ENCODE measurements at regions not wholly inside any gene's neighbourhood (a gene's known extent, or its start where the extent isn't known, plus 50 kb on each side); places are given as distances from the start of the nearest gene placed in this dataset.

- H3K27me3 ChIP-seq (ENCODE audit: control insufficient read depth, insufficient read depth, low read length): no peaks in the 10 kb centered on the region
These were observed 254.2 kb downstream of the KCNS3 start for GRCh38 chr2:18132697-18133096.

GRCh38 chr2:18131761-18132160, 253.3 kb downstream of the KCNS3 start:
- H3K4me1 ChIP-seq: no peaks in the 10 kb centered on the region
- H3K27me3 ChIP-seq (ENCODE audit: control insufficient read depth, insufficient read depth, low read length): no peaks in the 10 kb centered on the region
- no peaks in the 10 kb centered on the region for H3K36me3 ChIP-seq (ENCODE audit: control insufficient read depth, insufficient read depth, low read length)
- no peak overlapping the region for H3K4me2 ChIP-seq (ENCODE audit: low read length)
- no peaks in the 10 kb centered on the region for H3K9me3 ChIP-seq (ENCODE audit: control insufficient read depth, low read length)
- no peak overlapping the region for H3K27ac ChIP-seq
- TF ChIP-seq, protein P1, sequence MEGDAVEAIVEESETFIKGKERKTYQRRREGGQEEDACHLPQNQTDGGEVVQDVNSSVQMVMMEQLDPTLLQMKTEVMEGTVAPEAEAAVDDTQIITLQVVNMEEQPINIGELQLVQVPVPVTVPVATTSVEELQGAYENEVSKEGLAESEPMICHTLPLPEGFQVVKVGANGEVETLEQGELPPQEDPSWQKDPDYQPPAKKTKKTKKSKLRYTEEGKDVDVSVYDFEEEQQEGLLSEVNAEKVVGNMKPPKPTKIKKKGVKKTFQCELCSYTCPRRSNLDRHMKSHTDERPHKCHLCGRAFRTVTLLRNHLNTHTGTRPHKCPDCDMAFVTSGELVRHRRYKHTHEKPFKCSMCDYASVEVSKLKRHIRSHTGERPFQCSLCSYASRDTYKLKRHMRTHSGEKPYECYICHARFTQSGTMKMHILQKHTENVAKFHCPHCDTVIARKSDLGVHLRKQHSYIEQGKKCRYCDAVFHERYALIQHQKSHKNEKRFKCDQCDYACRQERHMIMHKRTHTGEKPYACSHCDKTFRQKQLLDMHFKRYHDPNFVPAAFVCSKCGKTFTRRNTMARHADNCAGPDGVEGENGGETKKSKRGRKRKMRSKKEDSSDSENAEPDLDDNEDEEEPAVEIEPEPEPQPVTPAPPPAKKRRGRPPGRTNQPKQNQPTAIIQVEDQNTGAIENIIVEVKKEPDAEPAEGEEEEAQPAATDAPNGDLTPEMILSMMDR (IDR thresholded peaks at IDR 0.05): no peak
- no peak overlapping the region for H2AFZ ChIP-seq
- H3K79me2 ChIP-seq: no peaks in the 10 kb centered on the region
- no peak overlapping the region for H3K4me3 ChIP-seq (ENCODE audit: low read depth, low read length)
- no peak overlapping the region for H3K9ac ChIP-seq

More at GRCh38 chr2:18132697-18133096, 254.2 kb downstream of the KCNS3 start:
- no peaks in the 10 kb centered on the region for H3K9me3 ChIP-seq (ENCODE audit: control insufficient read depth, low read length)
- no peaks in the 10 kb centered on the region for H3K4me1 ChIP-seq
- no peaks in the 10 kb centered on the region for H3K36me3 ChIP-seq (ENCODE audit: control insufficient read depth, insufficient read depth, low read length)
- no peak overlapping the region for H3K9ac ChIP-seq
- H3K4me3 ChIP-seq (ENCODE audit: low read depth, low read length): no peak overlapping the region
- H2AFZ ChIP-seq: no peak overlapping the region
- no peak overlapping the region for H3K4me2 ChIP-seq (ENCODE audit: low read length)
- TF ChIP-seq, protein P1 (IDR thresholded peaks at IDR 0.05): no peak
- no peak overlapping the region for H3K27ac ChIP-seq
- no peaks in the 10 kb centered on the region for H3K79me2 ChIP-seq

- H3K9me3 ChIP-seq (ENCODE audit: control insufficient read depth, low read length): no peaks in the 10 kb centered on the region
- TF ChIP-seq, protein P1 (IDR thresholded peaks at IDR 0.05): no peak
These were observed 250.9 kb downstream of the KCNS3 start for GRCh38 chr2:18129348-18129747.

GRCh38 chr2:18125303-18125702, 246.8 kb downstream of the KCNS3 start:
- H3K4me3 ChIP-seq (ENCODE audit: low read depth, low read length): no peak overlapping the region
- H3K36me3 ChIP-seq (ENCODE audit: control insufficient read depth, insufficient read depth, low read length): no peaks in the 10 kb centered on the region
- H3K9me3 ChIP-seq (ENCODE audit: control insufficient read depth, low read length): no peaks in the 10 kb centered on the region
- H3K4me2 ChIP-seq (ENCODE audit: low read length): no peak overlapping the region
- H3K4me1 ChIP-seq: no peaks in the 10 kb centered on the region
- H2AFZ ChIP-seq: no peak overlapping the region
- H3K79me2 ChIP-seq: no peaks in the 10 kb centered on the region
- no peaks in the 10 kb centered on the region for H3K27me3 ChIP-seq (ENCODE audit: control insufficient read depth, insufficient read depth, low read length)
- no peak overlapping the region for H3K27ac ChIP-seq
- TF ChIP-seq, protein P1 (IDR thresholded peaks at IDR 0.05): no peak
- no peak overlapping the region for H3K9ac ChIP-seq

More at GRCh38 chr2:18129348-18129747, 250.9 kb downstream of the KCNS3 start:
- no peaks in the 10 kb centered on the region for H3K4me1 ChIP-seq
- H2AFZ ChIP-seq: no peak overlapping the region
- H3K9ac ChIP-seq: no peak overlapping the region
- H3K79me2 ChIP-seq: no peaks in the 10 kb centered on the region
- no peak overlapping the region for H3K4me3 ChIP-seq (ENCODE audit: low read depth, low read length)
- H3K36me3 ChIP-seq (ENCODE audit: control insufficient read depth, insufficient read depth, low read length): no peaks in the 10 kb centered on the region
- H3K27ac ChIP-seq: no peak overlapping the region
- H3K27me3 ChIP-seq (ENCODE audit: control insufficient read depth, insufficient read depth, low read length): no peaks in the 10 kb centered on the region
- no peak overlapping the region for H3K4me2 ChIP-seq (ENCODE audit: low read length)

- Histone ChIP-seq H3K27ac (no peak overlapping the region), H3K9me3 (ENCODE audit: control insufficient read depth, low read length) (no peaks in the 10 kb centered on the region), H3K79me2 (no peaks in the 10 kb centered on the region), H3K4me2 (ENCODE audit: low read length) (no peak overlapping the region), H3K4me3 (ENCODE audit: low read depth, low read length) (no peak overlapping the region), H2AFZ (no peak overlapping the region), H3K9ac (no peak overlapping the region), H3K4me1 (no peaks in the 10 kb centered on the region), H3K27me3 (ENCODE audit: control insufficient read depth, insufficient read depth, low read length) (no peaks in the 10 kb centered on the region), H3K36me3 (ENCODE audit: control insufficient read depth, insufficient read depth, low read length) (no peaks in the 10 kb centered on the region)
- TF ChIP-seq, protein P1 (IDR thresholded peaks at IDR 0.05): no peak
These were observed 245.8 kb downstream of the KCNS3 start for GRCh38 chr2:18124116-18124835.

Measured in parathyroid adenoma (tissue), 2 donors.